ENCODE measurements at regions not wholly inside any gene's neighbourhood (a gene's known extent, or its start where the extent isn't known, plus 50 kb on each side); places are given as distances from the start of the nearest gene placed in this dataset.

DNA sequence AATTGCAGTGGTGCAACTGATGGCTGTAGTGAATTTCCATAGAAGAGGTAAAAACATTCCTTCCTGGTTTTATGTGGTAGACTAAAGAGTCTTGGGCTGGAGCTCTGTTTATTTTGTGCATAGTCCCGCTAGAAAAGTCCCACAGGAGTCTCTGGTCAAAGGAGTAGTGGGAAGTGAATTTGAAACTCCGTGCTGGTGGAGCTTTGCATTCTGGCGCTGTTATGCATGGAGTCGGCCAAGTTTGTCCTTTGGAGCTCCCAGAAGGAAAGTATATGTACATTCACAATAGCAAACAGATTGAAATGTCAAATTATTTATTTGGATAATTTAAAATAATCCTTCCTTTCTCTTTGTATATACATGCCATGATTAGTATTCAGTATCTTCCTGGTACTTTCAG is 296.5 kb downstream of the LMO7 start:
- TF ChIP-seq, protein P1, sequence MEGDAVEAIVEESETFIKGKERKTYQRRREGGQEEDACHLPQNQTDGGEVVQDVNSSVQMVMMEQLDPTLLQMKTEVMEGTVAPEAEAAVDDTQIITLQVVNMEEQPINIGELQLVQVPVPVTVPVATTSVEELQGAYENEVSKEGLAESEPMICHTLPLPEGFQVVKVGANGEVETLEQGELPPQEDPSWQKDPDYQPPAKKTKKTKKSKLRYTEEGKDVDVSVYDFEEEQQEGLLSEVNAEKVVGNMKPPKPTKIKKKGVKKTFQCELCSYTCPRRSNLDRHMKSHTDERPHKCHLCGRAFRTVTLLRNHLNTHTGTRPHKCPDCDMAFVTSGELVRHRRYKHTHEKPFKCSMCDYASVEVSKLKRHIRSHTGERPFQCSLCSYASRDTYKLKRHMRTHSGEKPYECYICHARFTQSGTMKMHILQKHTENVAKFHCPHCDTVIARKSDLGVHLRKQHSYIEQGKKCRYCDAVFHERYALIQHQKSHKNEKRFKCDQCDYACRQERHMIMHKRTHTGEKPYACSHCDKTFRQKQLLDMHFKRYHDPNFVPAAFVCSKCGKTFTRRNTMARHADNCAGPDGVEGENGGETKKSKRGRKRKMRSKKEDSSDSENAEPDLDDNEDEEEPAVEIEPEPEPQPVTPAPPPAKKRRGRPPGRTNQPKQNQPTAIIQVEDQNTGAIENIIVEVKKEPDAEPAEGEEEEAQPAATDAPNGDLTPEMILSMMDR (IDR thresholded peaks at IDR 0.05), result no peak
- no peak for TF ChIP-seq SIN3A (IDR thresholded peaks at IDR 0.05; ENCODE audit: borderline replicate concordance, insufficient read depth, low read depth, low read length)

All from Panc1 (cell line).